Common myeloid progenitor, CD34-positive (primary cell): ENCODE measurements at regions not wholly inside any gene's neighbourhood (a gene's known extent, or its start where the extent isn't known, plus 50 kb on each side); places are given as distances from the start of the nearest gene placed in this dataset.

Experiments used
- CTCF ChIA-PET: fragments of 350-600 bp; sonication (Branson Sonifier 250); formaldehyde crosslinking; loops from one replicate; lab custom pipeline; 2021; ENCODE audit warnings: antibody characterized with exemption; lab: Charles Lee
- POLR2A ChIA-PET: fragments of 350-600 bp; sonication (Branson Sonifier 250); formaldehyde crosslinking; loops from one replicate; lab custom pipeline; 2021; ENCODE audit warnings: antibody characterized with exemption; lab: Charles Lee
- DNase-seq, 3 donors: peaks; one replicate each; pipeline versions ENCODE4 v3.0.0 to v3.0.0-alpha.2; 2013
- H3K27ac ChIP-seq, 2 experiments: 1 replicate in 1 of 2; 2 replicates in 1 of 2; pipeline ENCODE4 v1.7.0; 2013; ENCODE audit warnings: inconsistent platforms in 2 of 2, low read length in 2 of 2, mild to moderate bottlenecking in 2 of 2, low read depth in 1 of 2, moderate library complexity in 1 of 2; ENCODE audit not compliant: severe bottlenecking in 2 of 2, insufficient read depth in 1 of 2, poor library complexity in 1 of 2
- H3K27me3 ChIP-seq, 5 experiments: replicated peaks in 2 of 5; 1 replicate in 3 of 5; 2 replicates in 2 of 5; pipeline versions ENCODE4 v1.6.1 to v1.7.0; 2013; ENCODE audit warnings: low read length in 4 of 5, mild to moderate bottlenecking in 2 of 5, moderate library complexity in 2 of 5, inconsistent platforms in 1 of 5; ENCODE audit not compliant: insufficient read depth in 5 of 5, control insufficient read depth in 4 of 5
- H3K36me3 ChIP-seq, 4 experiments: 1 replicate in 2 of 4; 2 replicates in 2 of 4; pipeline versions ENCODE4 v1.6.1 to v1.7.0; 2013; ENCODE audit warnings: low read length in 3 of 4, control low read depth in 1 of 4, mild to moderate bottlenecking in 1 of 4; ENCODE audit not compliant: control insufficient read depth in 4 of 4, insufficient read depth in 4 of 4
- H3K4me1 ChIP-seq, 4 experiments: 1 replicate in 3 of 4; 2 replicates in 1 of 4; pipeline versions ENCODE4 v1.6.1 to v1.7.1; 2013; ENCODE audit warnings: low read length in 3 of 4, mild to moderate bottlenecking in 3 of 4, control low read depth in 1 of 4, inconsistent platforms in 1 of 4, moderate library complexity in 1 of 4; ENCODE audit not compliant: control insufficient read depth in 4 of 4, insufficient read depth in 4 of 4; ENCODE audit errors: control extremely low read depth in 1 of 4
- H3K4me3 ChIP-seq, 7 experiments: 1 replicate in 4 of 7; 2 replicates in 3 of 7; pipeline versions ENCODE4 v1.5.1 to v1.7.0; 2013; ENCODE audit warnings: mild to moderate bottlenecking in 7 of 7, low read length in 6 of 7, moderate library complexity in 6 of 7, inconsistent platforms in 2 of 7, low read depth in 2 of 7, control low read depth in 1 of 7; ENCODE audit not compliant: insufficient read depth in 4 of 7, control insufficient read depth in 1 of 7; ENCODE audit errors: extremely low read depth in 1 of 7
- H3K9me3 ChIP-seq, 5 experiments: 1 replicate in 4 of 5; 2 replicates in 1 of 5; pipeline versions ENCODE4 v1.6.1 to v1.7.1; 2013; ENCODE audit warnings: low read length in 4 of 5, mild to moderate bottlenecking in 2 of 5, inconsistent platforms in 1 of 5, low read depth in 1 of 5, moderate library complexity in 1 of 5; ENCODE audit not compliant: control insufficient read depth in 4 of 5, insufficient read depth in 2 of 5; ENCODE audit errors: control extremely low read depth in 1 of 5
- WGBS: methylation state at CpG from one replicate; pipeline ENCODE4 v1.1.5; 2013; ENCODE audit not compliant: insufficient coverage; 5-methylcytosine and 5-hydroxymethylcytosine counted together

DNA sequence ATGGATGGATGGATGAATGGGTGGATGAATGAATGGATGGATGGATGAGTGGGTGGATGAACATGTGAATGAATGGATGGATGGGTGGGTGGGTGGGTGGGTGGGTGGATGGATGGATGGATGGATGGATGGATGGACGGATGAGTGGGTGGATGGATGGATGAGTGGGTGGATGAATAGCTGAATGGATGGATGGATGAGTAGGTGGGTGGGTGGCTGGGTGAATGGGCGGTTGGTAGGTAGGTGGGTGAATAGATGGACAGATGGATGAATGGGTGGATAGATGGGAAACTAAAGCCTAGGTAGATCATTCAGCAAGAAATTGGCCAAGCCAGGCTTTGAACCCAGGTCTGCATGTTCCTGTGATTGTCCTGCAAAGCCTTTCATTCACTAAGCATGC is 155.6 kb downstream of the WNT5A start:
- 100% methylated on average over 1 of the region's 2 CpGs for WGBS
- POLR2A ChIA-PET, result no interaction called here
- Histone ChIP-seq H3K4me1 (no peaks in the 10 kb centered on the region), H3K9me3 (no peaks in the 10 kb centered on the region), H3K36me3 (no peaks in the 10 kb centered on the region), H3K4me3 (no peak overlapping the region), H3K27me3 (no peaks in the 10 kb centered on the region), H3K27ac (no peak overlapping the region)
- CTCF ChIA-PET, result no interaction called here
- DNase-seq, result no peak

DNA sequence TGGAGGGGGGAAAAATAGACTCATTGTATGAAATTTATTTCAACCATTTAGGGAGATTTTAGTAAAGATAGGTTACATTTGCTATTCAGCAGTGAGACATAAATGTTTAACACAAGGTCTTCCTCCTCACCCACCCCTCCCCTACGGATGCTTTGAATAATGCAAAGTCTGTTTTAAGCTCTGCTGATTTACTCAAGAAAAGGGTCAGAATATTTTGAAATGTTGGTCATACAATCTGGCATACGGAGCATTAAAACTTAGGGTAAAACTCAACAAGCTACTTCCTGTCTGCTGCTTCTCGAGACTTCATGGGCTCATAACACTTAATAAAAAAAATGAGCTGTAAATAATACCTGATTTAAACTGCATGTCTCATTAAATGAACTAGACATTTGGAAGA is 156.3 kb downstream of the WNT5A start:
- no CpG with 5 or more reads among the region's 3 CpGs for WGBS
- ChIA-PET CTCF (no interaction called here), POLR2A (interaction anchor here (0.7 kb wide), 1 partner anchor 772 kb away, joined by 4 read pairs; no protein-coding TSS in a partner anchor)
- Histone ChIP-seq H3K36me3 (no peaks in the 10 kb centered on the region), H3K4me1 (no peaks in the 10 kb centered on the region), H3K9me3 (no peaks in the 10 kb centered on the region), H3K27me3 (no peaks in the 10 kb centered on the region), H3K4me3 (no peak overlapping the region), H3K27ac (no peak overlapping the region)
- no peak for DNase-seq

DNA sequence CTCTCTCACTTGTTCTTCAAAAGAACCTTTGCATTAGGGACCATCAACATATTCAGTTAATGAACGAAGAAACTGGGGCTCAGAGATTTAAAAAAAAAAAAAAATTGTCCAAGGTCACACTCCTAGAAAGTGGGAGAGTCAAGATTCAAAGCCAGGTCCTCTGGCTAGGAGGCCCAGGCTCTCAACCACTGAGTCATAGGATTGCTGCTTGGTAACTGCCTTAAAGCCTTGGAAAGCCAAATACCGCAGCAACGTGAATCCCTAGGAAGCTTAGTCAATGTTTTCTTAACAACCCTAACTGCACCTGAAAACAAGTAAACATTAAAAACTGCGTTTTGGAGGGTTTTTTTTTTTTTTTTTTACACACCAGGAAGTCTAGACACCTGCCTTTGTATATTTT is 156.8 kb downstream of the WNT5A start:
- POLR2A ChIA-PET, result interaction anchor here (0.7 kb wide), 1 partner anchor 772 kb away, joined by 4 read pairs; no protein-coding TSS in a partner anchor
- no peaks in the 10 kb centered on the region for H3K4me1 ChIP-seq
- CTCF ChIA-PET, result no interaction called here
- H3K27me3 ChIP-seq, result no peaks in the 10 kb centered on the region
- 60% methylated on average over 1 of the region's 4 CpGs for WGBS
- no peak for DNase-seq
- no peaks in the 10 kb centered on the region for H3K36me3 ChIP-seq
- H3K9me3 ChIP-seq, result no peaks in the 10 kb centered on the region
- H3K27ac ChIP-seq, result no peak overlapping the region
- H3K4me3 ChIP-seq, result no peak overlapping the region

DNA sequence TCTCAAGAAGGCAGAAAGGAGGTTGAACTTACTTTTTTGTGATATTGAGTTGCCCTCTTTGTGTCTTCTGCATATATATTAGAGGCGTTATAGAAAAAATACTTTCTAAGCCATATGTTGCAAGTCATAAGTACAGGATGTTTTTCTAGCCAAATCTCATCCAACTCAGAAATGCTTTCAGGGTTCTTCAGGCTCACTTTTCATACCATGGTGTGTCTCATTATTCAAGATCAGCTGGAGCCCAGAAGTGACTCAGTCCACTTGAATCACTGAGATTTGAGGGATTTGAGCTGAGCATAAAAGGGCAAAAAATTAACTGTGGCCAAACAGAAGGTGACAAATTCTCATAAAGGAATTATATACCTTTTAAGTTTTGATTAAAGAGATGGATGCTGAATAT is 157.3 kb downstream of the WNT5A start:
- no peaks in the 10 kb centered on the region for H3K36me3 ChIP-seq
- no peaks in the 10 kb centered on the region for H3K4me1 ChIP-seq
- H3K4me3 ChIP-seq, result no peak overlapping the region
- no peak for DNase-seq
- CTCF ChIA-PET, result no interaction called here
- POLR2A ChIA-PET, result no interaction called here
- no peaks in the 10 kb centered on the region for H3K9me3 ChIP-seq
- no peaks in the 10 kb centered on the region for H3K27me3 ChIP-seq
- no peak overlapping the region for H3K27ac ChIP-seq
- WGBS, result no CpG with 5 or more reads among the region's 1 CpG

DNA sequence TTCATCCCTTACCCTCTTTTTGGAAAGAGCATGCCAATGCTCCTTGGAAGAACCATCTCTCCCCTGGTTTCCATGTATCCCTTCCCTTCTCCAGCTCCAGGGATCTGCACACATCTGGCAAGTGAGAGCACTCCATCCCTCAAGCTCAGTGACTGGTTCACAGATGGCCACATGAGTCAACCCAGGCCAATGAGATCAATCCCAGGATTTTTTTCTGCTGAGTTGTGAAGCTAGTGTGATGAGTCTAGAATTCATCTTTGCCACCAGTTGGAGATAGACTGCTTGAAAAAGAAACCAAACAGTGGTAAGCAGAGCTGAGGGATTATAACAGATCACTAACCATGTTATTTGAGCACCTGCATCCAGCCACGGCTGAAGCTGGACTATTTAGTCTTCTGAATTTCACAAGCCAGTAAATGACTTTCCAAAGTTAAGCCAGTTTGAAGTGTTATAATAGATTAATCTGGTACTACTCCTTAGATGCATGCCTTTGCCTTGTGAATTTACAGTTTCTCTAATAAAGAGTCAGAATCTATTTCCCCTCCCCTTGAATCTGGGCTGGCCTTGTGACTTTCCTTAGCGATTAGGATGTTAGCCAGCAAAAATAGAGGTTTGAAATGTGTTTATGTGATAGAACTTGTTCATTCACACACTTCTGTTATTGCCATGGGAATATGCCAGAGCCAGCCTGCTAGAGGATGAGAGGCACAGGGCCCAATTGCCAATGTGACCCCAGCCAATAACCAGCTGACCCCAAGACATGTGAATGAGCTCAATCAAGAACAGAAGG is 159.8 kb downstream of the WNT5A start:
- H3K27ac ChIP-seq, result no peak overlapping the region
- ChIA-PET POLR2A (no interaction called here), CTCF (no interaction called here)
- no peaks in the 10 kb centered on the region for H3K27me3 ChIP-seq
- DNase-seq, result no peak
- no peak overlapping the region for H3K4me3 ChIP-seq
- WGBS, result no CpG with 5 or more reads among the region's 2 CpGs
- no peaks in the 10 kb centered on the region for H3K9me3 ChIP-seq
- H3K4me1 ChIP-seq, result no peaks in the 10 kb centered on the region
- no peaks in the 10 kb centered on the region for H3K36me3 ChIP-seq

DNA sequence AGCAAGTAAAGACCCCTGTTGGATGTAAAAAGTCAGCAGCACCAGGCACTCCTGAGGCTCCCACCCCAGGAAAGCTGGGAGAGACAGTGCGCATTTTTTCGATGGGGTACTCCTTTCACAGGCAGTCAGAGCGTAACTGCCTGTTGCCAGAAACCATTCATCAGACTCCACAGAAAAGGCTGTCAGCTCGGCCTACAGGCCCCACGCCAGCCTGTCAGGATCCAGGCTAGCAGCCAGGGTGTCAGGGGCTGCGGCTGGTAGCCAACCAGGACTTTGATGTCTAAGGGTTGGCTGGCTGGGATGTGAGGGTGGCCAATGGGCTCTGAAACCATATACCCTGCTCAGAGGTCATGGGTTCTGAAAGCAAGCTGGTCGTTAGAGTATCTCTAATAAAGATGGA is 164.5 kb downstream of the WNT5A start:
- H3K27ac ChIP-seq, result no peak overlapping the region
- POLR2A ChIA-PET, result no interaction called here
- no peaks in the 10 kb centered on the region for H3K36me3 ChIP-seq
- 88% methylated on average over 3 of the region's 7 CpGs for WGBS
- H3K4me3 ChIP-seq, result no peak overlapping the region
- DNase-seq, result no peak
- CTCF ChIA-PET, result no interaction called here
- no peaks in the 10 kb centered on the region for H3K27me3 ChIP-seq
- H3K4me1 ChIP-seq, result no peaks in the 10 kb centered on the region
- no peaks in the 10 kb centered on the region for H3K9me3 ChIP-seq

DNA sequence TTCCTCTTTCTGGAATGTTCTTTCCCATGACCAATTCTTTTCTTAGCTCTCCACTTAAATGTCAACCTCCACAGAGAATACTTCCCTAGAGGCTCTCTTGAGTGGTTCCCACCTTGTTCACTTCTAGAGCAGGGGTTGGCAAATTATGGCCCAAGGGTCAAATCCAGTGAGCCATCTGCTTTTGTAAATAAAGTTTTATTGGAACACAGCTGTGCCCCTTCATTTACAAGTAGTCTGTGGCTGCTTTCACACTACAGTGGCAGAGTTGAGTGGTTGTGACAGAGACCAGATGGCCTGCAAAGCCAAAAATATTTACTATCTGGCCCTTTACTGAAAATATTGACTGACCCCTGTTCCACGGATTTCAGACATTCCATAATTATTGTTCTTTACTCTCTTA is 166.2 kb downstream of the WNT5A start:
- POLR2A ChIA-PET, result no interaction called here
- no peaks in the 10 kb centered on the region for H3K27me3 ChIP-seq
- CTCF ChIA-PET, result no interaction called here
- no peaks in the 10 kb centered on the region for H3K36me3 ChIP-seq
- 100% methylated on average over 1 of the region's 1 CpG for WGBS
- no peak overlapping the region for H3K27ac ChIP-seq
- H3K4me3 ChIP-seq, result no peak overlapping the region
- H3K4me1 ChIP-seq, result no peaks in the 10 kb centered on the region
- DNase-seq, result no peak
- H3K9me3 ChIP-seq, result no peaks in the 10 kb centered on the region
